A549 (cell line): ENCODE measurements at regions not wholly inside any gene's neighbourhood (a gene's known extent, or its start where the extent isn't known, plus 50 kb on each side); places are given as distances from the start of the nearest gene placed in this dataset.

ENCODE experiments used
- EP300 ChIP-seq, 2 experiments: fragments of >200 bp; sonication (Bioruptor Twin); formaldehyde crosslinking; IDR thresholded peaks; 2 replicates in 1 of 2; 3 replicates in 1 of 2; pipeline ENCODE4 v1.6.1; 2016 to 2017
- GATA3 ChIP-seq: IDR thresholded peaks from 2 replicates; pipeline ENCODE4 v1.6.1; 2012; ENCODE audit warnings: borderline replicate concordance
- POLR2A ChIP-seq: IDR thresholded peaks from 2 replicates; pipeline ENCODE4 v1.6.1; 2012; ENCODE audit warnings: mild to moderate bottlenecking, low read length
- RARB ChIP-seq: fragments of 250-450 bp; sonication (Bioruptor Pico); IDR thresholded peaks from 2 replicates; pipeline ENCODE4 v1.8.0; 2021; ENCODE audit warnings: mild to moderate bottlenecking, moderate library complexity
- TP53 ChIP-seq: fragments of 250-450 bp; sonication (Bioruptor Pico); IDR thresholded peaks from 2 replicates; pipeline ENCODE4 v1.5.0; 2021; ENCODE audit warnings: mild to moderate bottlenecking, moderate library complexity
- TF ChIP-seq, protein P1 (sequence below): fragments of >200 bp; sonication (Bioruptor Twin); formaldehyde crosslinking; IDR thresholded peaks from 3 replicates; pipeline ENCODE4 v1.5.1; 2016
- TF ChIP-seq, protein P2 (sequence below): IDR thresholded peaks from 2 replicates; pipeline ENCODE4 v1.6.1; 2012

DNA sequence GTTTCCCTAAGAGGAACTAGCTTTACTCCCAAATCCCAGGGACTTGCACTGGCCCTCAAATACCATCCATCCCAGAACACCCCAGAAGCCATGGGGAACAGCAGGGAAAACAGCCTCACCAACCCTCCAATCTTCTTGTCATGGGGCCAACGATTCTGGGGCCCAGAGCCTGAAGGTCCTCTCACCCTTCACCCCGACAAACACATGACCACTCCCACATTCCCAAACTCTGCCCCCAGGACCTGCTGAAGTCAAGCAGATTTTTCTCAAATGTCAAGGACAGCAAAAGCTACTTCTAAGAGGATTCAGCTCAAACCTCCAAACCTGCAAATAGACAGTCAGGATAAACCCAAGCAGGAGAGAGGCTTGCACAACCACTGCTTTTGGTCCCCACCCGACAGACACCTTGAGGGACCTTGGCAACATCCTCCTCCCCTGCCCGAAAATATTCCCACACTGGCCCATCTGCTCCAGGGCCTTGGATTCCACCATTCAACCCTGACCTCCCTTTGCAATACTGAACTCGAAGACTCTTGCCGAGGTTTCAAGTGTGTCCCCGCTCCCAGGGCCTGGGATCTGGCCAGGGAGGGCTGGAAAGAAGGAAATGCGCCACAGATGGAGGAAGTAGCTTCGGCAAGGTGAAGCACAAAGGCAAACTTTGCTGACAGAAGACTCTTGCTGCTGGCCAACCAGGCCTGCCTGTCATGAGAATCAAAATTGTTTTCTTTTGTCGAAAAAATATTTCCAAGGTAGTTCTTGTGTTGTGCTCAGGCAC is 143.3 kb downstream of the ZFP36L2 start:
- TF ChIP-seq RARB (CRISPR knock-in tag), result no peak
- TF ChIP-seq, protein P1, sequence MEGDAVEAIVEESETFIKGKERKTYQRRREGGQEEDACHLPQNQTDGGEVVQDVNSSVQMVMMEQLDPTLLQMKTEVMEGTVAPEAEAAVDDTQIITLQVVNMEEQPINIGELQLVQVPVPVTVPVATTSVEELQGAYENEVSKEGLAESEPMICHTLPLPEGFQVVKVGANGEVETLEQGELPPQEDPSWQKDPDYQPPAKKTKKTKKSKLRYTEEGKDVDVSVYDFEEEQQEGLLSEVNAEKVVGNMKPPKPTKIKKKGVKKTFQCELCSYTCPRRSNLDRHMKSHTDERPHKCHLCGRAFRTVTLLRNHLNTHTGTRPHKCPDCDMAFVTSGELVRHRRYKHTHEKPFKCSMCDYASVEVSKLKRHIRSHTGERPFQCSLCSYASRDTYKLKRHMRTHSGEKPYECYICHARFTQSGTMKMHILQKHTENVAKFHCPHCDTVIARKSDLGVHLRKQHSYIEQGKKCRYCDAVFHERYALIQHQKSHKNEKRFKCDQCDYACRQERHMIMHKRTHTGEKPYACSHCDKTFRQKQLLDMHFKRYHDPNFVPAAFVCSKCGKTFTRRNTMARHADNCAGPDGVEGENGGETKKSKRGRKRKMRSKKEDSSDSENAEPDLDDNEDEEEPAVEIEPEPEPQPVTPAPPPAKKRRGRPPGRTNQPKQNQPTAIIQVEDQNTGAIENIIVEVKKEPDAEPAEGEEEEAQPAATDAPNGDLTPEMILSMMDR, result no peak
- no peak for TF ChIP-seq TP53 (CRISPR knock-in tag)
- no peak for TF ChIP-seq EP300 (IDR thresholded peaks at IDR 0.05)
- TF ChIP-seq POLR2A, result no peak
- no peak for TF ChIP-seq GATA3
- TF ChIP-seq, protein P2, sequence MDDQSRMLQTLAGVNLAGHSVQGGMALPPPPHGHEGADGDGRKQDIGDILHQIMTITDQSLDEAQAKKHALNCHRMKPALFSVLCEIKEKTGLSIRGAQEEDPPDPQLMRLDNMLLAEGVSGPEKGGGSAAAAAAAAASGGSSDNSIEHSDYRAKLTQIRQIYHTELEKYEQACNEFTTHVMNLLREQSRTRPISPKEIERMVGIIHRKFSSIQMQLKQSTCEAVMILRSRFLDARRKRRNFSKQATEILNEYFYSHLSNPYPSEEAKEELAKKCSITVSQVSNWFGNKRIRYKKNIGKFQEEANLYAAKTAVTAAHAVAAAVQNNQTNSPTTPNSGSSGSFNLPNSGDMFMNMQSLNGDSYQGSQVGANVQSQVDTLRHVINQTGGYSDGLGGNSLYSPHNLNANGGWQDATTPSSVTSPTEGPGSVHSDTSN, result no peak
